ENCODE measurements at regions not wholly inside any gene's neighbourhood (a gene's known extent, or its start where the extent isn't known, plus 50 kb on each side); places are given as distances from the start of the nearest gene placed in this dataset.

- FAIRE-seq = no peak
- no peak for DNase-seq (ENCODE audit: low spot score in 2 of 2)
Observed at GRCh38 chr10:89879121-89879520, 177.7 kb downstream of the KIF20B start.

- no peak for FAIRE-seq
- DNase-seq (ENCODE audit: low spot score in 2 of 2) = no peak
Observed at GRCh38 chr10:89887406-89887805, 186.0 kb downstream of the KIF20B start.

GRCh38 chr10:89887830-89888229, 186.4 kb downstream of the KIF20B start:
- FAIRE-seq (no peak), DNase-seq (ENCODE audit: low spot score in 2 of 2) (no peak)

GRCh38 chr10:89888321-89889070, 187.1 kb downstream of the KIF20B start:
- DNase-seq (ENCODE audit: low spot score in 2 of 2) = no peak
- FAIRE-seq = no peak

GRCh38 chr10:89889606-89890005, 188.2 kb downstream of the KIF20B start:
- DNase-seq (ENCODE audit: low spot score in 2 of 2) = no peak
- no peak for FAIRE-seq

- FAIRE-seq (no peak), DNase-seq (ENCODE audit: low spot score in 2 of 2) (no peak)
Observed at GRCh38 chr10:89891006-89891535, 189.7 kb downstream of the KIF20B start.

GRCh38 chr10:89894051-89894450, 192.7 kb downstream of the KIF20B start:
- FAIRE-seq (no peak), DNase-seq (ENCODE audit: low spot score in 2 of 2) (no peak)

- DNase-seq (ENCODE audit: low spot score in 2 of 2) (no peak), FAIRE-seq (no peak)
Observed at GRCh38 chr10:89900554-89900953, 199.2 kb downstream of the KIF20B start.

GRCh38 chr10:89901895-89902294, 200.5 kb downstream of the KIF20B start:
- FAIRE-seq (no peak), DNase-seq (ENCODE audit: low spot score in 2 of 2) (no peak)

- no peak for FAIRE-seq
- no peak for DNase-seq (ENCODE audit: low spot score in 2 of 2)
Observed at GRCh38 chr10:89904755-89905154, 203.4 kb downstream of the KIF20B start.

GRCh38 chr10:89909752-89910151, 208.4 kb downstream of the KIF20B start:
- no peak for FAIRE-seq
- no peak for DNase-seq (ENCODE audit: low spot score in 2 of 2)

GRCh38 chr10:89915021-89915420, 213.6 kb downstream of the KIF20B start:
- no peak for DNase-seq (ENCODE audit: low spot score in 2 of 2)

GRCh38 chr10:89915968-89916367, 214.6 kb downstream of the KIF20B start:
- FAIRE-seq (no peak), DNase-seq (ENCODE audit: low spot score in 2 of 2) (no peak)

More at GRCh38 chr10:89915021-89915420, 213.6 kb downstream of the KIF20B start:
- FAIRE-seq = no peak

GRCh38 chr10:89916468-89917215, 215.3 kb downstream of the KIF20B start:
- no peak for FAIRE-seq

GRCh38 chr10:89921403-89921802, 220.0 kb downstream of the KIF20B start:
- DNase-seq (ENCODE audit: low spot score in 2 of 2) (no peak), FAIRE-seq (no peak)

More at GRCh38 chr10:89916468-89917215, 215.3 kb downstream of the KIF20B start:
- no peak for DNase-seq (ENCODE audit: low spot score in 2 of 2)

GRCh38 chr10:89923661-89924060, 222.3 kb downstream of the KIF20B start:
- FAIRE-seq (no peak), DNase-seq (ENCODE audit: low spot score in 2 of 2) (no peak)

GRCh38 chr10:89924261-89924660, 222.9 kb downstream of the KIF20B start:
- FAIRE-seq (no peak), DNase-seq (ENCODE audit: low spot score in 2 of 2) (no peak)

- DNase-seq (ENCODE audit: low spot score in 2 of 2) = no peak
- no peak for FAIRE-seq
Observed at GRCh38 chr10:89926736-89927135, 225.3 kb downstream of the KIF20B start.

GRCh38 chr10:89929282-89930026, 228.1 kb downstream of the KIF20B start:
- DNase-seq (ENCODE audit: low spot score in 2 of 2) = no peak
- no peak for FAIRE-seq

GRCh38 chr10:89937494-89937893, 236.1 kb downstream of the KIF20B start:
- no peak for DNase-seq (ENCODE audit: low spot score in 2 of 2)
- no peak for FAIRE-seq

- no peak for FAIRE-seq
Observed at GRCh38 chr10:89940076-89940475, 238.7 kb downstream of the KIF20B start.

More at GRCh38 chr10:89940076-89940475, 238.7 kb downstream of the KIF20B start:
- DNase-seq (ENCODE audit: low spot score in 2 of 2) = no peak

All from frontal cortex (tissue), 3 donors.